Muscle layer of colon (tissue), 2 donors: ENCODE measurements at regions not wholly inside any gene's neighbourhood (a gene's known extent, or its start where the extent isn't known, plus 50 kb on each side); places are given as distances from the start of the nearest gene placed in this dataset.
"Not testable (repeated sequence)": the region's sequence is repeated elsewhere in the genome, so short reads cannot be mapped to it uniquely, and the experiment has no call there.

Experiments
- H3K27ac ChIP-seq: one replicate; pipeline ENCODE4 v1.7.0; 2013; ENCODE audit warnings: low read depth, mild to moderate bottlenecking, low read length, moderate library complexity
- H3K27me3 ChIP-seq, 2 donors: one replicate each; pipeline ENCODE4 v1.7.0; 2013; ENCODE audit warnings: low read length in 2 of 2, mild to moderate bottlenecking in 2 of 2; ENCODE audit not compliant: insufficient read depth in 2 of 2, control insufficient read depth in 1 of 2
- H3K36me3 ChIP-seq: one replicate; pipeline ENCODE4 v1.7.0; 2013; ENCODE audit warnings: mild to moderate bottlenecking, low read length; ENCODE audit not compliant: insufficient read depth
- H3K4me1 ChIP-seq: one replicate; pipeline ENCODE4 v1.7.0; 2013; ENCODE audit warnings: mild to moderate bottlenecking, low read length; ENCODE audit not compliant: insufficient read depth
- H3K4me3 ChIP-seq, 2 donors: one replicate each; pipeline ENCODE4 v1.7.0; 2013; ENCODE audit warnings: low read length in 2 of 2, low read depth in 1 of 2, mild to moderate bottlenecking in 1 of 2, moderate library complexity in 1 of 2
- H3K9ac ChIP-seq: one replicate; pipeline ENCODE4 v1.7.0; 2013; ENCODE audit warnings: low read length
- H3K9me3 ChIP-seq: one replicate; pipeline ENCODE4 v1.7.0; 2013; ENCODE audit warnings: mild to moderate bottlenecking, low read length
- donor health status: abdominal sarcoma.
- donor health status: Adenocarcinoma of cecum.

- H3K4me3 ChIP-seq, H3K4me1 ChIP-seq, H3K36me3 ChIP-seq, H3K9me3 ChIP-seq, H3K27ac ChIP-seq, H3K27me3 ChIP-seq, H3K9ac ChIP-seq: not testable (repeated sequence)
Observed at GRCh38 chr3:104043001-104043543, 1323.6 kb upstream of the ALCAM start.

GRCh38 chr3:104044002-104044401 lies 1322.7 kb upstream of the ALCAM start:
- H3K27ac ChIP-seq, result no peak overlapping the region
- no peak overlapping the region for H3K4me3 ChIP-seq
- no peaks in the 10 kb centered on the region for H3K36me3 ChIP-seq
- H3K4me1 ChIP-seq, result no peaks in the 10 kb centered on the region
- no peaks in the 10 kb centered on the region for H3K9me3 ChIP-seq
- H3K27me3 ChIP-seq, result no peaks in the 10 kb centered on the region
- H3K9ac ChIP-seq, result no peak overlapping the region

DNA sequence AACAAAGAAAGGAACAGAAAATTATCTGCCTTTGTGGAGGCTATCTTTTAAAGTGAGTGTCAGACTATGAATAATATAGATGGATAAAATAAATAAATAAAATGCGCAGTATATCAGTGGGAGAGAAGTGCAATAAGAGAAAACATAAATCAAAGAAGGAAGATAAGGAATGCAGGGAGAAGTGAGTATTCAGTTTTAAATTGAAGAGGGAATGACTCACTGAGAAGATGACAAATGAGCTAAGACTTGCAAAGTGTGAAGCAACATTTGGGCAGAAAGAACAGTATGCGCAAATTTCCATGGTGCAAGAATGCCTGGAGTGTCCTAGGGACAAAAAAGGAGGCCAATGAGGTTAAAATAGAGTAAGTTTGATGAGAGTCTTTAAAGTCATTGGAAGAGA lies 1300.1 kb upstream of the ALCAM start:
- Histone ChIP-seq H3K9me3 (no peaks in the 10 kb centered on the region), H3K9ac (no peak overlapping the region), H3K27me3 (no peaks in the 10 kb centered on the region), H3K36me3 (no peaks in the 10 kb centered on the region), H3K4me3 (no peak overlapping the region), H3K4me1 (no peaks in the 10 kb centered on the region), H3K27ac (no peak overlapping the region)

- no peaks in the 10 kb centered on the region for H3K9me3 ChIP-seq
- H3K4me1 ChIP-seq, result no peaks in the 10 kb centered on the region
- H3K4me3 ChIP-seq, result no peak overlapping the region
- H3K27ac ChIP-seq, result no peak overlapping the region
- no peaks in the 10 kb centered on the region for H3K36me3 ChIP-seq
- H3K27me3 ChIP-seq, result no peaks in the 10 kb centered on the region
- H3K9ac ChIP-seq, result no peak overlapping the region
Observed at GRCh38 chr3:104069114-104069513, 1297.6 kb upstream of the ALCAM start.

- no peak overlapping the region for H3K9ac ChIP-seq
- no peaks in the 10 kb centered on the region for H3K36me3 ChIP-seq
- no peaks in the 10 kb centered on the region for H3K9me3 ChIP-seq
- H3K4me1 ChIP-seq, result no peaks in the 10 kb centered on the region
- H3K27ac ChIP-seq, result no peak overlapping the region
- no peak overlapping the region for H3K4me3 ChIP-seq
- H3K27me3 ChIP-seq, result no peaks in the 10 kb centered on the region
Observed at GRCh38 chr3:104070906-104071305, 1295.8 kb upstream of the ALCAM start.

GRCh38 chr3:104080088-104080626 lies 1286.6 kb upstream of the ALCAM start:
- Histone ChIP-seq H3K36me3 (no peaks in the 10 kb centered on the region), H3K9me3 (no peaks in the 10 kb centered on the region), H3K4me3 (no peak overlapping the region), H3K4me1 (no peaks in the 10 kb centered on the region), H3K27me3 (no peaks in the 10 kb centered on the region), H3K27ac (no peak overlapping the region), H3K9ac (no peak overlapping the region)

DNA sequence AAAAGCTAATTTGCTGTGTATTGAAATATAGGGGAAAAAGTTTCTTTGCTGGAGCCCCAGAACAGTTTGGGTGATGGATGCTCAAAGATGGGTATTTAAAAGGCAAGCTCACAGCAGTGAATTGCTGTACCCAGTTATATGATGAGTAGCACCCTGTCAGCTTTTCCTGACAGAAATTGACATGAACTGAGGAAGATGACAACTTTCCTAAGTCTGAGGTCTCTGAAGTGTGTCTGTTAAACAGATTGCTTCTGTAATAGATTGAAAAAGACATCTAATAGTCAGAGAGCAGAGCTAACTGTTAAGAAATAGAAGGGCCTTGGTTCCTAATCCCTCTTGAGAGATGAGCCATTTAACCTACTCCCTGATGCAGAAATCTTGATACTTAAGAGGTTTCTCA lies 1278.0 kb upstream of the ALCAM start:
- Histone ChIP-seq H3K4me3 (no peak overlapping the region), H3K9me3 (no peaks in the 10 kb centered on the region), H3K36me3 (no peaks in the 10 kb centered on the region), H3K4me1 (no peaks in the 10 kb centered on the region), H3K9ac (no peak overlapping the region), H3K27ac (no peak overlapping the region), H3K27me3 (no peaks in the 10 kb centered on the region)

DNA sequence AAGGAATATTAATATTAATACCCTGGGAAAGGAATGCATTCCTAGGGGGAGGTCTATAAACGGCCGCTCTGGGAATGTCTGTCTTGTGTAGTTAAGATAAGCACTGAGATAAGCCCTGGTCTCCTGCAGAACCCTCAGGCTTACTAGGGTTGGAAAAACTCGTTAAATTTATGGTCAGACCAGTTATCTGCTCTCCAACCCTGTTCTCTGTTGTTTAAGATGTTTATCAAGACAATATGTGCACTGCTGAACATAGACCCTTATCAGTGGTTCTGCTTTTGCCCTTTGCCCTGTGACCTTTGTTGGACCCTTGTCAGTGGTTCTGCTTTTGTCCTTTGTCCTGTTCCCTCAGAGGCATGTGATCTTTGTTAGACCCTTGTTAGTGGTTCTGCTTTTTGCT lies 1276.7 kb upstream of the ALCAM start:
- not testable (repeated sequence) for H3K27ac ChIP-seq, H3K4me3 ChIP-seq, H3K9ac ChIP-seq

DNA sequence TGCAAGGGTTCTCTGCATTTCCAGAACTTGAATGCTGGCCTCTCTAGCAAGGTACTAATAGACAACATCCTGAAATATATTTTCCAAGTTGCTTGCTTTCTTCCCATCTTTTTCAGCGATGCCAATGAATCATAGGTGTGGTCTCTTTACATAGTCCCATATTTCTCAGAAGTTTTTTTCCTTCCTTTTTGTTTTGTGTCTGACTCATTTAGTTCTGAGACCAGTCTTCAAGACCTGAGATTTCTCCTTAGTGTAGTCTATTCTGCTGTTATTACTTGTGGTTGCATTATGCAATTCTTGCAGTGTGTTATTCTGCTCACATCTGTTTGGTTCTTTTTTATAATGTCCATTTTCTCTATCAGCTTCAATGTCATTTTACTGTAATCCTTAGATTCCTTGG lies 1265.0 kb upstream of the ALCAM start:
- Histone ChIP-seq H3K4me1 (no peaks in the 10 kb centered on the region), H3K27me3 (no peaks in the 10 kb centered on the region), H3K4me3 (no peak overlapping the region), H3K27ac (no peak overlapping the region), H3K9me3 (no peaks in the 10 kb centered on the region), H3K36me3 (no peaks in the 10 kb centered on the region), H3K9ac (no peak overlapping the region)

More for the DNA sequence above, 1276.7 kb upstream of the ALCAM start:
- H3K27me3 ChIP-seq, H3K36me3 ChIP-seq, H3K9me3 ChIP-seq, H3K4me1 ChIP-seq: not testable (repeated sequence)

- Histone ChIP-seq H3K36me3 (no peaks in the 10 kb centered on the region), H3K27me3 (no peaks in the 10 kb centered on the region), H3K4me3 (no peak overlapping the region), H3K9me3 (no peaks in the 10 kb centered on the region), H3K4me1 (no peaks in the 10 kb centered on the region), H3K27ac (no peak overlapping the region), H3K9ac (no peak overlapping the region)
Observed at GRCh38 chr3:104102386-104102785, 1264.3 kb upstream of the ALCAM start.

GRCh38 chr3:104106276-104106675 lies 1260.4 kb upstream of the ALCAM start:
- H3K9ac ChIP-seq, result no peak overlapping the region
- H3K4me3 ChIP-seq, result no peak overlapping the region
- H3K36me3 ChIP-seq, result no peaks in the 10 kb centered on the region
- no peaks in the 10 kb centered on the region for H3K9me3 ChIP-seq
- no peaks in the 10 kb centered on the region for H3K27me3 ChIP-seq
- no peaks in the 10 kb centered on the region for H3K4me1 ChIP-seq
- H3K27ac ChIP-seq, result no peak overlapping the region

- Histone ChIP-seq H3K4me1 (no peaks in the 10 kb centered on the region), H3K27ac (no peak overlapping the region), H3K4me3 (no peak overlapping the region), H3K9me3 (no peaks in the 10 kb centered on the region), H3K9ac (no peak overlapping the region), H3K27me3 (no peaks in the 10 kb centered on the region), H3K36me3 (no peaks in the 10 kb centered on the region)
Observed at GRCh38 chr3:104108522-104108921, 1258.2 kb upstream of the ALCAM start.
